ENCODE measurements at regions not wholly inside any gene's neighbourhood (a gene's known extent, or its start where the extent isn't known, plus 50 kb on each side); places are given as distances from the start of the nearest gene placed in this dataset.

DNA sequence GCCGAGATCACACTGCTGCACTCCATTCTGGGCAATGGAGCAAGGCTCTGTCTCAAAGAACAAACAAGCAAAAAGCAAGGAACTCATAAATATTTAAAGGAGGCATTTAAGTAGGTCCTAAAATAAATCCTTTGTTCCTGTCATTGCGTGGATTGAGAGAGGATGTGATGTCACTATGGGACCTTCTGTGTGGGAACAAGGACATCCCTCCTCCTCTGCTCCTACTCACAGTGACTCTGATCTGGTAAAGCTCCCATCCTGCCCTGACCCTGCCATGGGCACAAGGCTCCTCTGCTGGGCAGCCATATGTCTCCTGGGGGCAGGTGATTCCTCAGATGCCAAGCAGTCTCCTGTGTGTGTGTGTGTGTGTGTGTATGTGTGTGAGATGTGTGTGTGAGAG lies 74.1 kb upstream of the PRSS58 start:
- DNase-seq (ENCODE audit: low read depth) = no peak

DNA sequence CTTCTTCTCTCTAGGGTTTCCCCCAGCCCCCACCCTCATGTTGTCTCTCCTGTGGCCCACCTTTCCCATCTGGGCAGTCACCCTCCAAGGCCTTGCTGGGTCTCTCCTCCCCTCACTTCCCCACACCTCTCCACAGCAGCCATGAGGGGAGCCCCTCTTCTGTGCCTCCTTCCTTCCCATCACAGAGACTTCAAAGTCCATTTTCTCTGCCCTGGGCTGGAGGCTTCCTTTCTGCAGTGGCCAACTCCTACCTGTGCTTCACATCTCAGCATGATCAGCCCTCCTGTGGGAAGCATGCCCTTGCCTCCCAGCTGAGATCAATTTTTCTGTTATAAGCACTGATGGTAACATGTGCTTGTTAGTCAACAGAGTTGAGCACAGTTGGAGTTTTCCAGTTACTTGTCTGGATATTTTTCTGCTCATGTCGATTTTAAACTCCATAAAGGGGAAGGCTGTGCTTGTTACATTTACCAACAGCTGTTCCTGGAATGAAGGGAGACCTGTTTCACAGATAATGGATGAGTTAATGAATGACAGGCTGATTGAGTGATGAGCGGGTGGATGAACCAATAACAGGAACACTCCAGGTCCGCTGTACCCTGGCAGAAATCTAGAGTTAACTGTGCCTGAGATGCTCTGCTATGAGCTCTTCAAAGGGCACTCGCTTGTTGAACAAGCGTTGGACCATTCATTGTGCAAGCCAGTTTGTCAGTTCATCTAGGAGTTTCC lies 71.4 kb upstream of the PRSS58 start:
- no peak for DNase-seq (ENCODE audit: low read depth)

DNA sequence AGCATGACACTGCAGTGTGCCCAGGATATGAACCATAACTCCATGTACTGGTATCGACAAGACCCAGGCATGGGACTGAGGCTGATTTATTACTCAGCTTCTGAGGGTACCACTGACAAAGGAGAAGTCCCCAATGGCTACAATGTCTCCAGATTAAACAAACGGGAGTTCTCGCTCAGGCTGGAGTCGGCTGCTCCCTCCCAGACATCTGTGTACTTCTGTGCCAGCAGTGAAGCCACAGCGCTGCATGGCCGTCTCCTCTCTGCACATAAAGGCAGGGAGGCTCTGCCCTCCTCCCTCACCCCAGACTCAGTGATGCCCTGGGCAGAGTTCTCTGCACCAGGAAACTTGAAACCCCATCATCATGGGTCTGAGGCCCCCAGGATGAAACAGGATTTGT lies 70.7 kb upstream of the PRSS58 start:
- no peak for DNase-seq (ENCODE audit: low read depth)

DNA sequence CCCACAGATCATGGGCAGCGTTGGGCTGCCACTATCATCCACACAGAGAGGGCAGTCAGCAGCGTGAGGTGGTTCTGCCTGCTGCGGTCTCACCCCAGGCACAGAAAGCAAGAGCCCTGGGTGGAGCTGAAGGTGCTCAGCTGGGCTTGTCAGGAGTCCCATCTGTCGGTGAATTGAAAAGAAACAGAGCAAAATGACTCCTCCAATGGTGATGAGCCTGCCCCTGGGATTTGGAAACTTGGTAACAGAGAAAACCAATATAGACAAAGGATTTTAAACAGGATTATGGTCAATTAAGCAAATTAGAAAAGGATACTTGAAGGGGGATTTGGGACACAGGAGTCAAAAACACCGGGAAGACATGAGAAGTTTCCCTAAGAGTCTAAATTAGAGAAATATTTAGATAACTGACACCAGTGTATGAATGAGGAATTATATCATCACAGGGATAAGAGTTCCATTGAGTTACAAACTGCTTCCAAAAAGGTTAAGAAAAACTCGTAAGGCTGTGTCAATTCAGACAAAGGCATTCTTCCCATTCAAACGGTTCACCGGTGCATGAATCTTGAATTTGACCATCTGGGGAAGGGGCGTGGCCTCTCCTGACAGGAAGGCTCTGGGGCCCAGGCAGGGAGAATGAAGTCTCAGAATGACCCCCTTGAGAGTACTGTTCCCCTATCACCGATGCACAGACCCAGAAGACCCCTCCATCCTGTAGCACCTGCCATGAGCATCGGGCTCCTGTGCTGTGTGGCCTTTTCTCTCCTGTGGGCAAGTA lies 70.0 kb upstream of the PRSS58 start:
- DNase-seq (ENCODE audit: low read depth) = no peak

- DNase-seq (ENCODE audit: low read depth) = no peak
Measured at GRCh38 chr7:142323706-142324105, 65.8 kb upstream of the PRSS58 start.

GRCh38 chr7:142321391-142321790 lies 63.5 kb upstream of the PRSS58 start:
- no peak for DNase-seq (ENCODE audit: low read depth)

DNA sequence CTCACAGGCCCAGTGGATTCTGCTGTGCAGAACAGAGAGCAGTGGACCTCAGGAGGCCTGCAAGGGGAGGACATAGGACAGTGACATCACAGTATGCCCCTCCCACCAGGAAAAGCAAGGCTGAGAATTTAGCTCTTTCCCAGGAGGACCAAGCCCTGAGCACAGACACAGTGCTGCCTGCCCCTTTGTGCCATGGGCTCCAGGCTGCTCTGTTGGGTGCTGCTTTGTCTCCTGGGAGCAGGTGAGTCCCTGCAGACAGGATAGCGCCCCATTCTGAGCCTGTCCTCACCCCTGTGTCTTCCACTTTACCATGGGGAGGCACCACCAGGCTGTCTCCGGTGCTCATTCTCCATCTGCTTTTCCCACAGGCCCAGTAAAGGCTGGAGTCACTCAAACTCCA lies 63.0 kb upstream of the PRSS58 start:
- DNase-seq (ENCODE audit: low read depth) = no peak

GRCh38 chr7:142319970-142320369 lies 62.1 kb upstream of the PRSS58 start:
- no peak for DNase-seq (ENCODE audit: low read depth)

DNA sequence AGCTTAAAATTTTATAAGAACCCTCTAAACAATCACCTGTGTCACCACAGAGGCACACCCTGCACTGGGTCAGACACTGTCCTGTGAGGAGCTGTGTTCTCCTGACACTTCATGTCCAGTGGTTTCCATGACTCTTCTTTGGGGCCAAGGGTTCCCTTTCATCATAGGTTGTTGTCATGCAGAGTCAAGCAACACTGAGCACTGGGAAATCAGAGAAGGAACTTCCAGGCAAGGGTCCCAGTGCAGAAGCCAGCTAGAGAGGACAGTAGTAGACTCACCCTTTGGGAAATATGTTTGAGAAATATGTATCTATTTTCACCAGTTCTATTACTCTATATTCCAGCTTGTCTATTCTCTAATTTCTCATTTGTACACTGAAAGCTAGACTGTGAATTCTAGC lies 56.4 kb upstream of the PRSS58 start:
- DNase-seq (ENCODE audit: low read depth) = no peak

DNA sequence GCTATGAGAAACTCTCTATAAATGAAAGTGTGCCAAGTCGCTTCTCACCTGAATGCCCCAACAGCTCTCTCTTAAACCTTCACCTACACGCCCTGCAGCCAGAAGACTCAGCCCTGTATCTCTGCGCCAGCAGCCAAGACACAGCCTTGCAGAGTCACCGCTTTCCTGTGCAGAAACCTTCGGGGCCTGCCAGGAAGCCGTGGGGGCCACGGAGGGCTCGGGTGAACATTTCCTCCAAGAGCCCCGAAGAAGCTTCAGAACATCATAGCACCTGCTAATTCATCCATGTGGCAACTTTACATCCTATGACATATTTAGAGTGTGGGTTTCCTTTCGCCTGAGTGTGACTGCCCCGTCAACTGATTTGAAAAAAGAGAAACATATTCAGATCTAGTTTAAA lies 55.7 kb upstream of the PRSS58 start:
- DNase-seq (ENCODE audit: low read depth) = no peak

- no peak for DNase-seq (ENCODE audit: low read depth)
Measured at GRCh38 chr7:142311876-142312275, 54.0 kb upstream of the PRSS58 start.

GRCh38 chr7:142308918-142309317 lies 51.1 kb upstream of the PRSS58 start:
- no peak for DNase-seq (ENCODE audit: low read depth)

GRCh38 chr7:142308326-142308725 lies 50.5 kb upstream of the PRSS58 start:
- no peak for DNase-seq (ENCODE audit: low read depth)

Measured in GM04503 (cell line).